GM23338 (cell line): ENCODE measurements at regions not wholly inside any gene's neighbourhood (a gene's known extent, or its start where the extent isn't known, plus 50 kb on each side); places are given as distances from the start of the nearest gene placed in this dataset.

ENCODE experiments used
- ATAC-seq: fragments of 200-7000 bp; cut with Tn5 transposase; 3 replicates; pipeline ENCODE4 v1.9.1; 2020
- DNase-seq: peaks from one replicate; pipeline ENCODE4 v3.0.0-alpha.2; 2015; ENCODE audit warnings: low spot score
- H2AFZ ChIP-seq: fragments of 200-600 bp; sonication (generic); 2 replicates; pipeline ENCODE4 v1.8.0; 2016; ENCODE audit warnings: antibody characterized with exemption, mild to moderate bottlenecking, moderate library complexity
- H3F3A ChIP-seq: fragments of 200-600 bp; sonication (generic); replicated peaks from 2 replicates; pipeline ENCODE4 v1.8.0; 2017; ENCODE audit warnings: antibody characterized with exemption, mixed run types, low read depth
- H3K27ac ChIP-seq: fragments of 200-600 bp; sonication (generic); 2 replicates; pipeline ENCODE4 v1.6.1; 2016; ENCODE audit warnings: low read depth
- H3K27me3 ChIP-seq: fragments of 200-600 bp; sonication (generic); 2 replicates; pipeline ENCODE4 v1.8.0; 2016; ENCODE audit warnings: mild to moderate bottlenecking, mixed run types, moderate library complexity; ENCODE audit not compliant: insufficient read depth
- H3K36me3 ChIP-seq: fragments of 200-600 bp; sonication (generic); 2 replicates; pipeline ENCODE4 v1.8.0; 2016; ENCODE audit warnings: mild to moderate bottlenecking; ENCODE audit not compliant: insufficient read depth
- H3K4me1 ChIP-seq: fragments of 200-600 bp; sonication (generic); 2 replicates; pipeline ENCODE4 v1.8.0; 2016; ENCODE audit warnings: mild to moderate bottlenecking, moderate library complexity; ENCODE audit not compliant: insufficient read depth
- H3K4me2 ChIP-seq: fragments of 200-600 bp; sonication (generic); 2 replicates; pipeline ENCODE4 v1.7.1; 2017; ENCODE audit warnings: mixed run types
- H3K4me3 ChIP-seq: fragments of 200-600 bp; sonication (generic); 2 replicates; pipeline ENCODE4 v1.6.1; 2016; ENCODE audit warnings: mixed run types
- H3K79me2 ChIP-seq: fragments of 200-600 bp; sonication (generic); replicated peaks from 2 replicates; pipeline ENCODE4 v1.8.0; 2017; ENCODE audit warnings: mild to moderate bottlenecking; ENCODE audit not compliant: insufficient read depth
- H3K9me2 ChIP-seq: fragments of 200-600 bp; sonication (generic); 2 replicates; pipeline ENCODE4 v1.8.0; 2017; ENCODE audit not compliant: insufficient read depth
- H4K20me1 ChIP-seq: fragments of 200-600 bp; sonication (generic); replicated peaks from 2 replicates; pipeline ENCODE4 v1.8.0; 2017; ENCODE audit warnings: mild to moderate bottlenecking; ENCODE audit not compliant: insufficient read depth
- H3K27ac Mint-ChIP-seq: 2 replicates; pipeline ENCODE4 v1.8.0; 2020; ENCODE audit warnings: inconsistent platforms, mild to moderate bottlenecking, moderate library complexity, mixed read lengths
- H3K27me3 Mint-ChIP-seq: 3 replicates; pipeline ENCODE4 v1.8.0; 2022; ENCODE audit warnings: low read depth, mild to moderate bottlenecking, moderate library complexity, mixed read lengths, inconsistent platforms; ENCODE audit not compliant: insufficient read depth, poor library complexity
- H3K36me3 Mint-ChIP-seq: 3 replicates; pipeline ENCODE4 v1.8.0; 2021; ENCODE audit warnings: low read depth, mild to moderate bottlenecking, inconsistent platforms, moderate library complexity, mixed read lengths
- H3K4me1 Mint-ChIP-seq: 3 replicates; pipeline ENCODE4 v1.8.0; 2020; ENCODE audit warnings: mild to moderate bottlenecking, inconsistent platforms, mixed read lengths
- H3K4me3 Mint-ChIP-seq: 3 replicates; pipeline ENCODE4 v1.8.0; 2021; ENCODE audit warnings: moderate library complexity, mild to moderate bottlenecking, inconsistent platforms, mixed read lengths
- H3K9me3 Mint-ChIP-seq: 3 replicates; pipeline ENCODE4 v1.8.0; 2020; ENCODE audit warnings: moderate library complexity, mild to moderate bottlenecking, inconsistent platforms, mixed read lengths
- CREB1 ChIP-seq: fragments of 250-450 bp; sonication (Bioruptor Pico); IDR thresholded peaks from 2 replicates; pipeline ENCODE4 v1.5.0; 2020; ENCODE audit warnings: low read depth, mild to moderate bottlenecking, moderate library complexity
- EZH2 ChIP-seq: fragments of 200-600 bp; sonication (generic); IDR thresholded peaks from one replicate; pipeline ENCODE4 v1.8.0; 2017; ENCODE audit warnings: antibody characterized with exemption, mild to moderate bottlenecking, low read depth; ENCODE audit not compliant: unreplicated experiment
- EZH2phosphoT487 ChIP-seq: fragments of 200-600 bp; sonication (generic); IDR thresholded peaks from one replicate; pipeline ENCODE4 v1.8.1; 2018; ENCODE audit warnings: antibody characterized with exemption; ENCODE audit not compliant: unreplicated experiment
- JUNB ChIP-seq: IDR thresholded peaks from one replicate; pipeline ENCODE4 v1.6.1; 2016; ENCODE audit warnings: antibody characterized with exemption; ENCODE audit not compliant: unreplicated experiment
- POLR2AphosphoS5 ChIP-seq: IDR thresholded peaks from 2 replicates; pipeline ENCODE4 v1.6.1; 2016; ENCODE audit warnings: antibody characterized with exemption, low read depth
- STAT1 ChIP-seq: IDR thresholded peaks from one replicate; pipeline ENCODE4 v1.6.1; 2016; ENCODE audit warnings: antibody characterized with exemption; ENCODE audit not compliant: unreplicated experiment
- ZNF331 ChIP-seq: fragments of 250-450 bp; sonication (Bioruptor Pico); IDR thresholded peaks from 2 replicates; pipeline ENCODE4 v1.5.0; 2020; ENCODE audit warnings: low read depth, mild to moderate bottlenecking, moderate library complexity
- TF ChIP-seq, protein P1 (sequence below): fragments of 250-450 bp; sonication (Bioruptor Pico); IDR thresholded peaks from 2 replicates; pipeline ENCODE4 v1.5.0; 2020; ENCODE audit warnings: mild to moderate bottlenecking, moderate library complexity
- TF ChIP-seq, protein P2 (sequence below): IDR thresholded peaks from 2 replicates; pipeline ENCODE4 v1.6.1; 2016; ENCODE audit warnings: antibody characterized with exemption
- TF ChIP-seq, protein P3 (sequence below): IDR thresholded peaks from one replicate; pipeline ENCODE4 v1.6.1; 2018; ENCODE audit warnings: antibody characterized with exemption; ENCODE audit not compliant: unreplicated experiment
- TF ChIP-seq, protein P4 (sequence below), 2 experiments: fragments of 200-600 bp in 1 of 2; sonication (generic) in 1 of 2; conservative IDR thresholded peaks; 2 replicates each; pipeline versions ENCODE4 v1.5.1 to v1.6.1; 2016 to 2017; ENCODE audit warnings: antibody characterized with exemption in 2 of 2, low read depth in 2 of 2, mild to moderate bottlenecking in 2 of 2, moderate library complexity in 1 of 2

DNA sequence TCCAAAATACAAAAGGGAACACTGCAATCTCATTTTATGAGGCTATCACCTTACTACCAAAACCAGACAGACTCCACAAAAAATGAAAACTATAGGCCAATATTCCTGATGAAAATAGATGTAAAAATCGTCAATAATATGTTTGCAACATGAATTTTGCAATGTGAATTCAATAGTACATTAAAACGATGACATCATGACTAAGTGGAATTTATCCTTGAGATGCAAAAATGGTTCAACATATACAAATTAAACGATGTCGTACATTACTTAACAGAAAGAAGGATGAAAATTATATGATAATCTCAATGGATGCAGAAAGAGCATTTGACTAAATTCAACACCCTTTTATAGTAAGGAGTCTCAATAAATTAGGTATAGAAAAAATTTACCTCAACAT, 123.0 kb downstream of the AREG start:
- no peaks in the 10 kb centered on the region for H3K79me2 ChIP-seq
- ATAC-seq (no peak), DNase-seq (no peak)
- H3K4me3 ChIP-seq: no peak overlapping the region
- Mint-ChIP-seq H3K36me3 (peaks cover 9% of the 10 kb centered on the region; the same call in 2 of the 3 replicates), H3K27ac (no peak overlapping the region), H3K27me3 (no peaks in the 10 kb centered on the region), H3K4me1 (no peaks in the 10 kb centered on the region), H3K4me3 (no peak overlapping the region), H3K9me3 (peaks cover 31% of the 10 kb centered on the region)
- no peak overlapping the region for H2AFZ ChIP-seq
- no peaks in the 10 kb centered on the region for H3K9me2 ChIP-seq
- H3K36me3 ChIP-seq: no peaks in the 10 kb centered on the region
- no peaks in the 10 kb centered on the region for H3F3A ChIP-seq
- TF ChIP-seq EZH2: no peak
- TF ChIP-seq STAT1: no peak
- TF ChIP-seq JUNB: no peak
- TF ChIP-seq, protein P1, sequence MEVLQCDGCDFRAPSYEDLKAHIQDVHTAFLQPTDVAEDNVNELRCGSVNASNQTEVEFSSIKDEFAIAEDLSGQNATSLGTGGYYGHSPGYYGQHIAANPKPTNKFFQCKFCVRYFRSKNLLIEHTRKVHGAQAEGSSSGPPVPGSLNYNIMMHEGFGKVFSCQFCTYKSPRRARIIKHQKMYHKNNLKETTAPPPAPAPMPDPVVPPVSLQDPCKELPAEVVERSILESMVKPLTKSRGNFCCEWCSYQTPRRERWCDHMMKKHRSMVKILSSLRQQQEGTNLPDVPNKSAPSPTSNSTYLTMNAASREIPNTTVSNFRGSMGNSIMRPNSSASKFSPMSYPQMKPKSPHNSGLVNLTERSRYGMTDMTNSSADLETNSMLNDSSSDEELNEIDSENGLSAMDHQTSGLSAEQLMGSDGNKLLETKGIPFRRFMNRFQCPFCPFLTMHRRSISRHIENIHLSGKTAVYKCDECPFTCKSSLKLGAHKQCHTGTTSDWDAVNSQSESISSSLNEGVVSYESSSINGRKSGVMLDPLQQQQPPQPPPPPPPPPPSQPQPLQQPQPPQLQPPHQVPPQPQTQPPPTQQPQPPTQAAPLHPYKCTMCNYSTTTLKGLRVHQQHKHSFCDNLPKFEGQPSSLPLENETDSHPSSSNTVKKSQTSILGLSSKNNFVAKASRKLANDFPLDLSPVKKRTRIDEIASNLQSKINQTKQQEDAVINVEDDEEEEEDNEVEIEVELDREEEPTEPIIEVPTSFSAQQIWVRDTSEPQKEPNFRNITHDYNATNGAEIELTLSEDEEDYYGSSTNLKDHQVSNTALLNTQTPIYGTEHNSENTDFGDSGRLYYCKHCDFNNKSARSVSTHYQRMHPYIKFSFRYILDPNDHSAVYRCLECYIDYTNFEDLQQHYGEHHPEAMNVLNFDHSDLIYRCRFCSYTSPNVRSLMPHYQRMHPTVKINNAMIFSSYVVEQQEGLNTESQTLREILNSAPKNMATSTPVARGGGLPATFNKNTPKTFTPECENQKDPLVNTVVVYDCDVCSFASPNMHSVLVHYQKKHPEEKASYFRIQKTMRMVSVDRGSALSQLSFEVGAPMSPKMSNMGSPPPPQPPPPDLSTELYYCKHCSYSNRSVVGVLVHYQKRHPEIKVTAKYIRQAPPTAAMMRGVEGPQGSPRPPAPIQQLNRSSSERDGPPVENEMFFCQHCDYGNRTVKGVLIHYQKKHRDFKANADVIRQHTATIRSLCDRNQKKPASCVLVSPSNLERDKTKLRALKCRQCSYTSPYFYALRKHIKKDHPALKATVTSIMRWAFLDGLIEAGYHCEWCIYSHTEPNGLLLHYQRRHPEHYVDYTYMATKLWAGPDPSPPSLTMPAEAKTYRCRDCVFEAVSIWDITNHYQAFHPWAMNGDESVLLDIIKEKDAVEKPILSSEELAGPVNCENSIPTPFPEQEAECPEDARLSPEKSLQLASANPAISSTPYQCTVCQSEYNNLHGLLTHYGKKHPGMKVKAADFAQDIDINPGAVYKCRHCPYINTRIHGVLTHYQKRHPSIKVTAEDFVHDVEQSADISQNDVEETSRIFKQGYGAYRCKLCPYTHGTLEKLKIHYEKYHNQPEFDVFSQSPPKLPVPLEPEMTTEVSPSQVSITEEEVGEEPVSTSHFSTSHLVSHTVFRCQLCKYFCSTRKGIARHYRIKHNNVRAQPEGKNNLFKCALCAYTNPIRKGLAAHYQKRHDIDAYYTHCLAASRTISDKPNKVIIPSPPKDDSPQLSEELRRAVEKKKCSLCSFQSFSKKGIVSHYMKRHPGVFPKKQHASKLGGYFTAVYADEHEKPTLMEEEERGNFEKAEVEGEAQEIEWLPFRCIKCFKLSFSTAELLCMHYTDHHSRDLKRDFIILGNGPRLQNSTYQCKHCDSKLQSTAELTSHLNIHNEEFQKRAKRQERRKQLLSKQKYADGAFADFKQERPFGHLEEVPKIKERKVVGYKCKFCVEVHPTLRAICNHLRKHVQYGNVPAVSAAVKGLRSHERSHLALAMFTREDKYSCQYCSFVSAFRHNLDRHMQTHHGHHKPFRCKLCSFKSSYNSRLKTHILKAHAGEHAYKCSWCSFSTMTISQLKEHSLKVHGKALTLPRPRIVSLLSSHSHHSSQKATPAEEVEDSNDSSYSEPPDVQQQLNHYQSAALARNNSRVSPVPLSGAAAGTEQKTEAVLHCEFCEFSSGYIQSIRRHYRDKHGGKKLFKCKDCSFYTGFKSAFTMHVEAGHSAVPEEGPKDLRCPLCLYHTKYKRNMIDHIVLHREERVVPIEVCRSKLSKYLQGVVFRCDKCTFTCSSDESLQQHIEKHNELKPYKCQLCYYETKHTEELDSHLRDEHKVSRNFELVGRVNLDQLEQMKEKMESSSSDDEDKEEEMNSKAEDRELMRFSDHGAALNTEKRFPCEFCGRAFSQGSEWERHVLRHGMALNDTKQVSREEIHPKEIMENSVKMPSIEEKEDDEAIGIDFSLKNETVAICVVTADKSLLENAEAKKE (CRISPR knock-in tag): no peak
- no peak for TF ChIP-seq ZNF331 (CRISPR knock-in tag)
- TF ChIP-seq, protein P2, sequence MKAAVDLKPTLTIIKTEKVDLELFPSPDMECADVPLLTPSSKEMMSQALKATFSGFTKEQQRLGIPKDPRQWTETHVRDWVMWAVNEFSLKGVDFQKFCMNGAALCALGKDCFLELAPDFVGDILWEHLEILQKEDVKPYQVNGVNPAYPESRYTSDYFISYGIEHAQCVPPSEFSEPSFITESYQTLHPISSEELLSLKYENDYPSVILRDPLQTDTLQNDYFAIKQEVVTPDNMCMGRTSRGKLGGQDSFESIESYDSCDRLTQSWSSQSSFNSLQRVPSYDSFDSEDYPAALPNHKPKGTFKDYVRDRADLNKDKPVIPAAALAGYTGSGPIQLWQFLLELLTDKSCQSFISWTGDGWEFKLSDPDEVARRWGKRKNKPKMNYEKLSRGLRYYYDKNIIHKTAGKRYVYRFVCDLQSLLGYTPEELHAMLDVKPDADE: no peak
- no peak for TF ChIP-seq EZH2phosphoT487
- no peak for TF ChIP-seq CREB1 (CRISPR knock-in tag)
- no peak for TF ChIP-seq POLR2AphosphoS5
- TF ChIP-seq, protein P3, sequence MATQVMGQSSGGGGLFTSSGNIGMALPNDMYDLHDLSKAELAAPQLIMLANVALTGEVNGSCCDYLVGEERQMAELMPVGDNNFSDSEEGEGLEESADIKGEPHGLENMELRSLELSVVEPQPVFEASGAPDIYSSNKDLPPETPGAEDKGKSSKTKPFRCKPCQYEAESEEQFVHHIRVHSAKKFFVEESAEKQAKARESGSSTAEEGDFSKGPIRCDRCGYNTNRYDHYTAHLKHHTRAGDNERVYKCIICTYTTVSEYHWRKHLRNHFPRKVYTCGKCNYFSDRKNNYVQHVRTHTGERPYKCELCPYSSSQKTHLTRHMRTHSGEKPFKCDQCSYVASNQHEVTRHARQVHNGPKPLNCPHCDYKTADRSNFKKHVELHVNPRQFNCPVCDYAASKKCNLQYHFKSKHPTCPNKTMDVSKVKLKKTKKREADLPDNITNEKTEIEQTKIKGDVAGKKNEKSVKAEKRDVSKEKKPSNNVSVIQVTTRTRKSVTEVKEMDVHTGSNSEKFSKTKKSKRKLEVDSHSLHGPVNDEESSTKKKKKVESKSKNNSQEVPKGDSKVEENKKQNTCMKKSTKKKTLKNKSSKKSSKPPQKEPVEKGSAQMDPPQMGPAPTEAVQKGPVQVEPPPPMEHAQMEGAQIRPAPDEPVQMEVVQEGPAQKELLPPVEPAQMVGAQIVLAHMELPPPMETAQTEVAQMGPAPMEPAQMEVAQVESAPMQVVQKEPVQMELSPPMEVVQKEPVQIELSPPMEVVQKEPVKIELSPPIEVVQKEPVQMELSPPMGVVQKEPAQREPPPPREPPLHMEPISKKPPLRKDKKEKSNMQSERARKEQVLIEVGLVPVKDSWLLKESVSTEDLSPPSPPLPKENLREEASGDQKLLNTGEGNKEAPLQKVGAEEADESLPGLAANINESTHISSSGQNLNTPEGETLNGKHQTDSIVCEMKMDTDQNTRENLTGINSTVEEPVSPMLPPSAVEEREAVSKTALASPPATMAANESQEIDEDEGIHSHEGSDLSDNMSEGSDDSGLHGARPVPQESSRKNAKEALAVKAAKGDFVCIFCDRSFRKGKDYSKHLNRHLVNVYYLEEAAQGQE: no peak
- TF ChIP-seq, protein P4, sequence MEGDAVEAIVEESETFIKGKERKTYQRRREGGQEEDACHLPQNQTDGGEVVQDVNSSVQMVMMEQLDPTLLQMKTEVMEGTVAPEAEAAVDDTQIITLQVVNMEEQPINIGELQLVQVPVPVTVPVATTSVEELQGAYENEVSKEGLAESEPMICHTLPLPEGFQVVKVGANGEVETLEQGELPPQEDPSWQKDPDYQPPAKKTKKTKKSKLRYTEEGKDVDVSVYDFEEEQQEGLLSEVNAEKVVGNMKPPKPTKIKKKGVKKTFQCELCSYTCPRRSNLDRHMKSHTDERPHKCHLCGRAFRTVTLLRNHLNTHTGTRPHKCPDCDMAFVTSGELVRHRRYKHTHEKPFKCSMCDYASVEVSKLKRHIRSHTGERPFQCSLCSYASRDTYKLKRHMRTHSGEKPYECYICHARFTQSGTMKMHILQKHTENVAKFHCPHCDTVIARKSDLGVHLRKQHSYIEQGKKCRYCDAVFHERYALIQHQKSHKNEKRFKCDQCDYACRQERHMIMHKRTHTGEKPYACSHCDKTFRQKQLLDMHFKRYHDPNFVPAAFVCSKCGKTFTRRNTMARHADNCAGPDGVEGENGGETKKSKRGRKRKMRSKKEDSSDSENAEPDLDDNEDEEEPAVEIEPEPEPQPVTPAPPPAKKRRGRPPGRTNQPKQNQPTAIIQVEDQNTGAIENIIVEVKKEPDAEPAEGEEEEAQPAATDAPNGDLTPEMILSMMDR (conservative IDR thresholded peaks at IDR 0.05; ENCODE audit: low read depth in 2 of 2): no peak
- H3K27ac ChIP-seq: no peak overlapping the region
- H3K27me3 ChIP-seq: no peaks in the 10 kb centered on the region
- H4K20me1 ChIP-seq: no peaks in the 10 kb centered on the region
- H3K4me2 ChIP-seq: no peak overlapping the region
- no peaks in the 10 kb centered on the region for H3K4me1 ChIP-seq
